GM13976 (cell line): ENCODE measurements at regions not wholly inside any gene's neighbourhood (a gene's known extent, or its start where the extent isn't known, plus 50 kb on each side); places are given as distances from the start of the nearest gene placed in this dataset.

Source experiments
- DNase-seq: peaks from one replicate; pipeline ENCODE4 v3.0.0; 2012; ENCODE audit warnings: low spot score
- in situ Hi-C: fragments of 300-500 bp; cut with MboI; formaldehyde crosslinking; loops from one replicate; pipeline ENCODE4 v1.12.0; 2022; ENCODE audit warnings: low sequenced_read_pairs, mixed read lengths, inconsistent platforms; ENCODE audit not compliant: unreplicated experiment
- TF ChIP-seq, protein P1 (sequence below): IDR thresholded peaks from 2 replicates; pipeline ENCODE4 v1.5.1; 2012; ENCODE audit warnings: borderline replicate concordance, mild to moderate bottlenecking; ENCODE audit not compliant: insufficient read depth; ENCODE audit errors: extremely low read depth, missing control alignments, control extremely low read depth

DNA sequence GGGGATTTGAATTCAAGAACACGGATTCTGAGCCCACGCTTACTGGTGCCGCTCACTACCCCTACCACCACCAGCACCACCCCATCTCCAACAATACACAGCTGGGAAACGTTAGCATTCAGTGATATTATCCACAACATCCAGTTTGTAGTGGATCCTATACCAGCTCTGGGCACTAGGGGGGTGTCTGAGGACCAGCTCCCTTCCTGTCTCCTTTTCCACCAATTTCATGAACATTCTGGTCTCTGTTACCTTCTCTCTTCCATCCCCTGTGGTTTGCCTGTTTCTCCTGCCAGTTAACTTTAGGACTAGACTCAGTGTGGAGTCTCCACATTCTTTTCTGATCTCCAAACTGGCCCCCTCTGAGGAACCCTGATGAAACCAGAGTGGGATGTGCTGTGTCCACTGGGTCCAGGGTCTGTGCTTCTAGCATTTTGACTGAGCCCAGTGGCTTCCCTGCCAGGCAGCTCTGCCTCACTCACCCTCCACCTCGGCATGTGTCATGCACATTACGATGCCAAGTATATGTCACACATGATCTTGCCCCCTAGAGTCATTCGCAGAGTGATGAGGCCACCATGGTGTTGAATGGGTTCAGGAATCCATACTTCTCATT, 187.0 kb upstream of the CDH13 start:
- peak; percentile 24 for DNase-seq
- in situ Hi-C loops = no loop called here

DNA sequence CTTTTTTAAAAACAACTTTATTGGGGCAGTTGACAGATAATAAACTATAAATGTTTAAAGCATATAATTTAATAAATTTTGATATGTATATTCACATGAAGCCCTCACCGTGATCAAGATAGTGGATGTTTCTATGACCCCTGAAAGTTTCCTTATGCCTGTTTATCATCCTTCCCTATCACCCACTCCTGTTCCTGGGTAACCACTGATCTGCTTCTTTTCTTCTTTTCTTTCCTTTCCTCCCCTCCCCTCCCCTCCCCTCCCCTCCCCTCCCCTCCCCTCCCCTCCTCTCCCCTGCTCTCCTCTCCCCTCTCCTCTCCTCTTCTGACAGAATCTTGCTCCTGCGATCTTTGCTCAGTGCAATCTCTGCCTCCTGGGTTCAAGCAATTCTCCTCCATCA, 193.7 kb upstream of the CDH13 start:
- DNase-seq = no peak
- in situ Hi-C loops = no loop called here

More for the DNA sequence above, 187.0 kb upstream of the CDH13 start:
- TF ChIP-seq, protein P1, sequence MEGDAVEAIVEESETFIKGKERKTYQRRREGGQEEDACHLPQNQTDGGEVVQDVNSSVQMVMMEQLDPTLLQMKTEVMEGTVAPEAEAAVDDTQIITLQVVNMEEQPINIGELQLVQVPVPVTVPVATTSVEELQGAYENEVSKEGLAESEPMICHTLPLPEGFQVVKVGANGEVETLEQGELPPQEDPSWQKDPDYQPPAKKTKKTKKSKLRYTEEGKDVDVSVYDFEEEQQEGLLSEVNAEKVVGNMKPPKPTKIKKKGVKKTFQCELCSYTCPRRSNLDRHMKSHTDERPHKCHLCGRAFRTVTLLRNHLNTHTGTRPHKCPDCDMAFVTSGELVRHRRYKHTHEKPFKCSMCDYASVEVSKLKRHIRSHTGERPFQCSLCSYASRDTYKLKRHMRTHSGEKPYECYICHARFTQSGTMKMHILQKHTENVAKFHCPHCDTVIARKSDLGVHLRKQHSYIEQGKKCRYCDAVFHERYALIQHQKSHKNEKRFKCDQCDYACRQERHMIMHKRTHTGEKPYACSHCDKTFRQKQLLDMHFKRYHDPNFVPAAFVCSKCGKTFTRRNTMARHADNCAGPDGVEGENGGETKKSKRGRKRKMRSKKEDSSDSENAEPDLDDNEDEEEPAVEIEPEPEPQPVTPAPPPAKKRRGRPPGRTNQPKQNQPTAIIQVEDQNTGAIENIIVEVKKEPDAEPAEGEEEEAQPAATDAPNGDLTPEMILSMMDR = no peak

DNA sequence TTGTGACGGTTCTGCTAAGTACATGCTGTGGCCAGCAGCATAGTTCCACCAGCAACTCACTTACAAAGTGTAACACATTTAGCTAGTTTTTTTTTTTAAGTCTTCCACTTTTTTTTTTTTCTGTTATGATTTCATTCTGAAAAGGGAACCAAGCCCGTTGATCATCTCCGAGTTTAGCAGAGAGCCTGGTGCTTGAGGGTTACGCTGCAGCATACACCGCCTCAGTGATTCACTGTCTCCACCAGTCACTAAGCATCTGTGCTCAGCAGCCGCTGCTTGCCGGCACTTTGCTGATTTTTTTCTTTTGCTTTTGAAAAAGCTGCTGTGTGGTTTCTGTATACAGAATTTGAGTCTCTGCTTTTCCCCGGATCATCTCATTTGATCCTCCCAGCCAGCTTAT, 194.5 kb upstream of the CDH13 start:
- in situ Hi-C loops = no loop called here
- no peak for DNase-seq
- TF ChIP-seq, protein P1 = no peak

More for the DNA sequence above, 193.7 kb upstream of the CDH13 start:
- TF ChIP-seq, protein P1 = no peak

DNA sequence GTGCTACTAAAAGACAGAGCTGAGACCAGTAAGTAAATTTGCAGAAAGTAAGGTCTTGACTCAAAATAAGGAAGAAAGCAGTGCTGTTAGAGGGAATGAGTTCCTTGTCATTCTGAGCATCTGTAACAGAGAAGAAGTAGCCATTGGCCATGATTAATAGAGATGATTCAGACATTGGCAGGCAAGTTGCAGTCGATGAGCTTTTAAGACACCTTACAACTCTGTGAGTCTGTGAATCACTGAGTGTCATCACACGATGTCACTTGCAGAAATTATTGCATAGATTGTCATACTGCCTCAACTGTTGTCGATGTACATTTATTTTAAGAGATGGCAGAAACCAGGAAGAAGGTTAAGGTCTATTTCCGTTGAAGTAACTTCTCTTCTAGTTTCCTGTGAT, 201.1 kb upstream of the CDH13 start:
- no peak for DNase-seq
- in situ Hi-C loops = no loop called here
- TF ChIP-seq, protein P1 = no peak

DNA sequence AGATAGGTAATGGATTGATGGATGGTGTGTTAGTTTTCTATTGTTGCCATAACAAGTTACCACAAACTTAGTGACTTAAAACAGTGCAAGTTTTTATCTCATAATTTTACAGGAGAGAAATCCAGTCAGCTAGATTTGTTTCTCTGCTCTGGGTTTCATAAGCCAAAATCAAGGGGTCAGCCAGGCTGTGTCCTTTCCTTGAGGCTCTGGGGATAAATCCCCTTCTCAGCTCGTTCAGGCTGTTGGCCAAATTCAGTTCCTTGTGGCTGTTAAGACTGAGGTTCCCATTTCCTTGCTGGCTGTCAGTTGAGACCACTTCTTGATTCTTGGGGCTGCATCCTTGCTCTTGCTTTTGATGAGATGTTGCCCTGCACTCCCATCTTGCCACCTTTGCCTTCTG, 204.9 kb upstream of the CDH13 start:
- no peak for DNase-seq
- TF ChIP-seq, protein P1 = no peak
- in situ Hi-C loops = no loop called here

DNA sequence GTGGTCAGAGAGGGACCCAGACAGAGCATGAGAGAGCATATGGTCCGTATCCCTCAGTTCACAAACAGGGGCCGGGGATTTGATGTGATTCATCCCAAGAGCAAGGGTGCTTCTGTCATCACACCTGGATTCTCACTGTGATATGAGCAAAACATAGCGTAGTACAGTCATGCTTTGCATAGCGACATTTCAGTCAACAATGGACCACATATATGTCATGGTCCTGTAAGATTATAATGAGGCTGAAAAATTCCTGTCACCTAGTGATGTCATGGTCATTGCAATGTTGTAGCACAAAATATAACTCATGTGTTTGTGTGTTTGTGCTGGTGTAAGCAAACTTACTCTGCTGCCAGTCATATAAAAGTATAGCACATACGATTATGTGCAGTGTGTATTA, 207.4 kb upstream of the CDH13 start:
- DNase-seq = no peak
- in situ Hi-C loops = no loop called here
- TF ChIP-seq, protein P1 = no peak
